SKM-1 (cell line): ENCODE measurements at regions not wholly inside any gene's neighbourhood (a gene's known extent, or its start where the extent isn't known, plus 50 kb on each side); places are given as distances from the start of the nearest gene placed in this dataset.

Experiments
- DNase-seq: peaks from one replicate; lab custom pipeline; 2025; ENCODE audit not compliant: unreplicated experiment; lab: John Stamatoyannopoulos, UW

GRCh38 chr3:94258851-94259250 lies 196.0 kb downstream of the NSUN3 start:
- DNase-seq, result no peak

- no peak for DNase-seq
Observed at GRCh38 chr3:94259291-94259690, 196.4 kb downstream of the NSUN3 start.

GRCh38 chr3:94269763-94270162 lies 206.9 kb downstream of the NSUN3 start:
- no peak for DNase-seq

- no peak for DNase-seq
Observed at GRCh38 chr3:94272016-94272415, 209.2 kb downstream of the NSUN3 start.

GRCh38 chr3:94280958-94281357 lies 218.1 kb downstream of the NSUN3 start:
- no peak for DNase-seq

GRCh38 chr3:94285872-94286271 lies 223.0 kb downstream of the NSUN3 start:
- DNase-seq, result no peak

- DNase-seq, result no peak
Observed at GRCh38 chr3:94291686-94292085, 228.8 kb downstream of the NSUN3 start.

- no peak for DNase-seq
Observed at GRCh38 chr3:94292151-94292550, 229.3 kb downstream of the NSUN3 start.

GRCh38 chr3:94293793-94294195 lies 230.9 kb downstream of the NSUN3 start:
- DNase-seq, result no peak

- DNase-seq, result no peak
Observed at GRCh38 chr3:94294806-94295205, 231.9 kb downstream of the NSUN3 start.

- no peak for DNase-seq
Observed at GRCh38 chr3:94299716-94300115, 236.9 kb downstream of the NSUN3 start.

- no peak for DNase-seq
Observed at GRCh38 chr3:94301366-94301765, 238.5 kb downstream of the NSUN3 start.

- no peak for DNase-seq
Observed at GRCh38 chr3:94303266-94303665, 240.4 kb downstream of the NSUN3 start.

GRCh38 chr3:94303897-94304296 lies 241.0 kb downstream of the NSUN3 start:
- DNase-seq, result no peak

- no peak for DNase-seq
Observed at GRCh38 chr3:94304954-94305353, 242.1 kb downstream of the NSUN3 start.

- DNase-seq, result no peak
Observed at GRCh38 chr3:94305835-94306611, 243.2 kb downstream of the NSUN3 start.

- no peak for DNase-seq
Observed at GRCh38 chr3:94307588-94307987, 244.7 kb downstream of the NSUN3 start.

- DNase-seq, result no peak
Observed at GRCh38 chr3:94308767-94309166, 245.9 kb downstream of the NSUN3 start.

- no peak for DNase-seq
Observed at GRCh38 chr3:94310341-94311135, 247.7 kb downstream of the NSUN3 start.

- no peak for DNase-seq
Observed at GRCh38 chr3:94311651-94312050, 248.8 kb downstream of the NSUN3 start.

GRCh38 chr3:94314218-94314883 lies 251.5 kb downstream of the NSUN3 start:
- no peak for DNase-seq

GRCh38 chr3:94317017-94317416 lies 254.2 kb downstream of the NSUN3 start:
- DNase-seq, result no peak
